PC-9 (cell line): ENCODE measurements at regions not wholly inside any gene's neighbourhood (a gene's known extent, or its start where the extent isn't known, plus 50 kb on each side); places are given as distances from the start of the nearest gene placed in this dataset.

Experiments
- BruUV-seq: library from RNA; stranded (reverse); fragments of 400-500 nt; replicated peaks from 2 replicates; lab custom pipeline; 2021; lab: Mats Ljungman, UMichigan
- CTCF ChIA-PET: fragments of 300-600 bp; sonication (Branson Sonifier 250); formaldehyde crosslinking; loops from one replicate; lab custom pipeline; 2022; ENCODE audit warnings: antibody characterized with exemption; lab: Charles Lee
- POLR2A ChIA-PET: fragments of 300-600 bp; sonication (Branson Sonifier 250); formaldehyde crosslinking; loops from one replicate; lab custom pipeline; 2022; ENCODE audit warnings: antibody characterized with exemption; ENCODE audit not compliant: unreplicated experiment; lab: Charles Lee
- DNase-seq, 2 experiments: peaks; one replicate each; pipeline versions ENCODE4 v3.0.0 to v3.0.0-alpha.2; 2015 to 2022; ENCODE audit warnings: mixed read lengths in 1 of 2
- H2AFZ ChIP-seq: fragments of 200-600 bp; sonication (generic); 2 replicates; pipeline ENCODE4 v1.8.1; 2017; ENCODE audit warnings: antibody characterized with exemption
- H3F3A ChIP-seq: fragments of 200-600 bp; sonication (generic); 2 replicates; pipeline ENCODE4 v1.8.1; 2017; ENCODE audit warnings: antibody characterized with exemption, mild to moderate bottlenecking, low read depth; ENCODE audit not compliant: insufficient read depth
- H3K27ac ChIP-seq: fragments of 200-600 bp; sonication (generic); 2 replicates; pipeline ENCODE4 v1.6.1; 2016; ENCODE audit warnings: mixed run types
- H3K27me3 ChIP-seq: fragments of 200-600 bp; sonication (generic); 2 replicates; pipeline ENCODE4 v1.6.1; 2016; ENCODE audit warnings: low read depth, mixed run types; ENCODE audit not compliant: insufficient read depth
- H3K36me3 ChIP-seq: fragments of 200-600 bp; sonication (generic); 2 replicates; pipeline ENCODE4 v1.6.1; 2016; ENCODE audit warnings: low read depth, mixed run types
- H3K4me1 ChIP-seq: fragments of 200-600 bp; sonication (generic); replicated peaks from 2 replicates; pipeline ENCODE4 v1.6.1; 2016; ENCODE audit warnings: mixed run types; ENCODE audit not compliant: insufficient read depth
- H3K4me2 ChIP-seq: fragments of 200-600 bp; sonication (generic); 2 replicates; pipeline ENCODE4 v1.6.1; 2017; ENCODE audit warnings: mixed run types
- H3K4me3 ChIP-seq: fragments of 200-600 bp; sonication (generic); 2 replicates; pipeline ENCODE4 v1.6.1; 2016; ENCODE audit warnings: mixed run types
- H3K79me2 ChIP-seq: fragments of 200-600 bp; sonication (generic); 2 replicates; pipeline ENCODE4 v1.6.1; 2017; ENCODE audit warnings: low read depth, mixed run types
- H3K9me2 ChIP-seq: fragments of 200-600 bp; sonication (generic); 2 replicates; pipeline ENCODE4 v1.8.1; 2017; ENCODE audit warnings: mild to moderate bottlenecking; ENCODE audit not compliant: insufficient read depth
- H3K9me3 ChIP-seq: fragments of 200-600 bp; sonication (generic); 2 replicates; pipeline ENCODE4 v1.8.1; 2016; ENCODE audit warnings: low read depth; ENCODE audit not compliant: insufficient read depth
- H4K20me1 ChIP-seq: fragments of 200-600 bp; sonication (generic); 2 replicates; pipeline ENCODE4 v1.8.1; 2017; ENCODE audit not compliant: insufficient read depth
- EZH2 ChIP-seq: fragments of 200-600 bp; sonication (generic); IDR thresholded peaks from 2 replicates; pipeline ENCODE4 v1.8.0; 2017; ENCODE audit warnings: antibody characterized with exemption, low read depth
- intact Hi-C: fragments of 100-400 bp; cut with micrococcal nuclease; formaldehyde crosslinking; loops from one replicate; pipeline ENCODE4 v1.10.0; 2022; ENCODE audit not compliant: unreplicated experiment
- TF ChIP-seq, protein P1 (sequence below): fragments of 200-600 bp; sonication (generic); conservative IDR thresholded peaks from 2 replicates; pipeline ENCODE4 v1.6.1; 2017; ENCODE audit warnings: mixed run types, antibody characterized with exemption, mild to moderate bottlenecking, moderate library complexity

GRCh38 chr9:17894501-17895160 lies 315.8 kb downstream of the SH3GL2 start:
- CTCF ChIA-PET: no interaction called here
- Histone ChIP-seq H2AFZ (no peak overlapping the region), H3K9me2 (no peaks in the 10 kb centered on the region), H3K4me2 (no peak overlapping the region), H3K9me3 (no peaks in the 10 kb centered on the region), H3K27ac (no peak overlapping the region), H3K4me3 (no peak overlapping the region), H3K27me3 (no peaks in the 10 kb centered on the region), H4K20me1 (no peaks in the 10 kb centered on the region), H3K4me1 (no peaks in the 10 kb centered on the region), H3K79me2 (no peaks in the 10 kb centered on the region), H3F3A (no peaks in the 10 kb centered on the region), H3K36me3 (no peaks in the 10 kb centered on the region)
- no peak for DNase-seq
- POLR2A ChIA-PET: no interaction called here
- TF ChIP-seq, protein P1, sequence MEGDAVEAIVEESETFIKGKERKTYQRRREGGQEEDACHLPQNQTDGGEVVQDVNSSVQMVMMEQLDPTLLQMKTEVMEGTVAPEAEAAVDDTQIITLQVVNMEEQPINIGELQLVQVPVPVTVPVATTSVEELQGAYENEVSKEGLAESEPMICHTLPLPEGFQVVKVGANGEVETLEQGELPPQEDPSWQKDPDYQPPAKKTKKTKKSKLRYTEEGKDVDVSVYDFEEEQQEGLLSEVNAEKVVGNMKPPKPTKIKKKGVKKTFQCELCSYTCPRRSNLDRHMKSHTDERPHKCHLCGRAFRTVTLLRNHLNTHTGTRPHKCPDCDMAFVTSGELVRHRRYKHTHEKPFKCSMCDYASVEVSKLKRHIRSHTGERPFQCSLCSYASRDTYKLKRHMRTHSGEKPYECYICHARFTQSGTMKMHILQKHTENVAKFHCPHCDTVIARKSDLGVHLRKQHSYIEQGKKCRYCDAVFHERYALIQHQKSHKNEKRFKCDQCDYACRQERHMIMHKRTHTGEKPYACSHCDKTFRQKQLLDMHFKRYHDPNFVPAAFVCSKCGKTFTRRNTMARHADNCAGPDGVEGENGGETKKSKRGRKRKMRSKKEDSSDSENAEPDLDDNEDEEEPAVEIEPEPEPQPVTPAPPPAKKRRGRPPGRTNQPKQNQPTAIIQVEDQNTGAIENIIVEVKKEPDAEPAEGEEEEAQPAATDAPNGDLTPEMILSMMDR: no peak
- TF ChIP-seq EZH2: no peak
- BruUV-seq: no TSS peak
- intact Hi-C loops: no loop called here

- Histone ChIP-seq H3K9me2 (no peaks in the 10 kb centered on the region), H3K4me2 (no peak overlapping the region), H3K9me3 (no peaks in the 10 kb centered on the region), H3K4me1 (no peaks in the 10 kb centered on the region), H4K20me1 (no peaks in the 10 kb centered on the region), H3K36me3 (no peaks in the 10 kb centered on the region), H3K27me3 (peaks cover 3% of the 10 kb centered on the region; the same call in 1 of the 2 replicates), H3K4me3 (no peak overlapping the region), H3K27ac (no peak overlapping the region), H3K79me2 (no peaks in the 10 kb centered on the region), H3F3A (no peaks in the 10 kb centered on the region), H2AFZ (no peak overlapping the region)
- POLR2A ChIA-PET: no interaction called here
- DNase-seq: no peak
- BruUV-seq: no TSS peak
- intact Hi-C loops: no loop called here
- TF ChIP-seq EZH2: no peak
- TF ChIP-seq, protein P1: no peak
- CTCF ChIA-PET: no interaction called here
These were observed 321.7 kb downstream of the SH3GL2 start for GRCh38 chr9:17900606-17901005.

DNA sequence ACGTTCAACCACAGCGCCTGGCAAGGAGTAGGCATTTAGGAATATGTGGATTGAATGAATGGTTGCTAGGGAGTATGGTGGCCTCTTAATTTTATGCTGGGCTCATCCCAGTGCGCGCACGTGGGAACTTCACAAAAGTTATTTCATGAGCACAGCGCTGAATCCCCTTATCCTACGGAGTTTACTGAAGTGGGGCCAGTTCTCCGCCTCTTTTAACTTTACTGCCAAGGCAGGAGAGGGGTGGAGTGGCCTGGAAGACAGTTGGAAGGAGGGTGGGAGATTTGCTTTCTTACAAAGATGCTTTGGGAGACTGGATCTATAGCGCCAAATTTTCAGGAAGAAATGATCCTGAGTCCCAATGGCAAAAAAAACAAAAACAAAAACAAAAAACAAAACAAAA lies 326.5 kb downstream of the SH3GL2 start:
- intact Hi-C loops: no loop called here
- no peak overlapping the region for H3K27ac ChIP-seq
- DNase-seq: no peak
- no peaks in the 10 kb centered on the region for H3K9me3 ChIP-seq
- POLR2A ChIA-PET: no interaction called here
- no peaks in the 10 kb centered on the region for H3F3A ChIP-seq
- no TSS peak for BruUV-seq
- H3K27me3 ChIP-seq: peaks cover 3% of the 10 kb centered on the region; the same call in 1 of the 2 replicates
- TF ChIP-seq, protein P1: no peak
- no peak for TF ChIP-seq EZH2
- H3K36me3 ChIP-seq: no peaks in the 10 kb centered on the region
- CTCF ChIA-PET: no interaction called here
- H3K4me2 ChIP-seq: no peak overlapping the region
- H4K20me1 ChIP-seq: no peaks in the 10 kb centered on the region
- no peaks in the 10 kb centered on the region for H3K9me2 ChIP-seq
- H3K4me3 ChIP-seq: no peak overlapping the region
- no peaks in the 10 kb centered on the region for H3K79me2 ChIP-seq
- H2AFZ ChIP-seq: no peak overlapping the region
- H3K4me1 ChIP-seq: no peaks in the 10 kb centered on the region
